ENCODE measurements at regions not wholly inside any gene's neighbourhood (a gene's known extent, or its start where the extent isn't known, plus 50 kb on each side); places are given as distances from the start of the nearest gene placed in this dataset.

- TF ChIP-seq CTCF (conservative IDR thresholded peaks at IDR 0.05; ENCODE audit: low read depth, low read length) = no peak
- no peak for TF ChIP-seq EZH2 (IDR thresholded peaks at IDR 0.05; ENCODE audit: borderline replicate concordance, low read depth, low read length, poor library complexity, severe bottlenecking)
- POLR2A ChIA-PET (ENCODE audit: low non-redundant PET) = no interaction called here
- BruUV-seq (replicated peaks) = no TSS peak
- DNase-seq (ENCODE audit: low spot score) = no peak
- Histone ChIP-seq H3K4me3 (ENCODE audit: low read depth, low read length, poor library complexity, severe bottlenecking) (no peak overlapping the region), H3K27me3 (replicated peaks; ENCODE audit: insufficient read depth, low read depth, low read length, poor library complexity) (peaks cover 79% of the 10 kb centered on the region), H3K4me1 (ENCODE audit: insufficient read depth, low read length, poor library complexity, severe bottlenecking) (no peaks in the 10 kb centered on the region), H3K36me3 (ENCODE audit: insufficient read depth, low read length, poor library complexity, severe bottlenecking) (no peaks in the 10 kb centered on the region), H3K9me3 (ENCODE audit: low read depth, low read length, poor library complexity, severe bottlenecking) (no peaks in the 10 kb centered on the region), H3K27ac (ENCODE audit: low read depth, low read length, poor library complexity, severe bottlenecking) (no peak overlapping the region)
- intact Hi-C loops (cut with micrococcal nuclease; ENCODE audit: unreplicated experiment) = no loop called here
- CTCF ChIA-PET = no interaction called here
These were observed 50.6 kb upstream of the GALNT9 start for GRCh38 chr12:132379996-132380395.

GRCh38 chr12:132379576-132379975 is 50.2 kb upstream of the GALNT9 start:
- H3K9me3 ChIP-seq (ENCODE audit: low read depth, low read length, poor library complexity, severe bottlenecking) = no peaks in the 10 kb centered on the region
- H3K4me1 ChIP-seq (ENCODE audit: insufficient read depth, low read length, poor library complexity, severe bottlenecking) = no peaks in the 10 kb centered on the region
- peaks cover 79% of the 10 kb centered on the region for H3K27me3 ChIP-seq (replicated peaks; ENCODE audit: insufficient read depth, low read depth, low read length, poor library complexity)
- H3K4me3 ChIP-seq (ENCODE audit: low read depth, low read length, poor library complexity, severe bottlenecking) = no peak overlapping the region
- ChIA-PET CTCF (no interaction called here), POLR2A (ENCODE audit: low non-redundant PET) (interaction anchor here (0.6 kb wide), 1 partner anchor 51 kb away, joined by 4 read pairs; no protein-coding TSS in a partner anchor)
- intact Hi-C loops (cut with micrococcal nuclease; ENCODE audit: unreplicated experiment) = no loop called here
- no peak overlapping the region for H3K27ac ChIP-seq (ENCODE audit: low read depth, low read length, poor library complexity, severe bottlenecking)
- TF ChIP-seq EZH2 (IDR thresholded peaks at IDR 0.05; ENCODE audit: borderline replicate concordance, low read depth, low read length, poor library complexity, severe bottlenecking) = no peak
- TF ChIP-seq CTCF (conservative IDR thresholded peaks at IDR 0.05; ENCODE audit: low read depth, low read length) = no peak
- BruUV-seq (replicated peaks) = no TSS peak
- no peaks in the 10 kb centered on the region for H3K36me3 ChIP-seq (ENCODE audit: insufficient read depth, low read length, poor library complexity, severe bottlenecking)
- DNase-seq (ENCODE audit: low spot score) = no peak
